Loucy (cell line): ENCODE measurements at regions not wholly inside any gene's neighbourhood (a gene's known extent, or its start where the extent isn't known, plus 50 kb on each side); places are given as distances from the start of the nearest gene placed in this dataset.

Source experiments
- H2AFZ ChIP-seq: fragments of 200-600 bp; sonication (generic); 2 replicates; pipeline ENCODE4 v1.6.0; 2016; ENCODE audit warnings: antibody characterized with exemption, mild to moderate bottlenecking, low read length, moderate library complexity
- H3F3A ChIP-seq: fragments of 200-600 bp; 2 replicates; pipeline ENCODE4 v1.6.0; 2016; ENCODE audit warnings: antibody characterized with exemption, low read depth, mild to moderate bottlenecking
- H3K27me3 ChIP-seq: fragments of 200-600 bp; sonication (generic); 2 replicates; pipeline ENCODE4 v1.6.1; 2014; ENCODE audit warnings: low read length, mild to moderate bottlenecking; ENCODE audit not compliant: insufficient read depth, poor library complexity, severe bottlenecking
- H3K36me3 ChIP-seq: fragments of 200-600 bp; sonication (generic); 2 replicates; pipeline ENCODE4 v1.6.1; 2016; ENCODE audit warnings: low read length; ENCODE audit not compliant: insufficient read depth
- H3K4me1 ChIP-seq: fragments of 200-600 bp; sonication (generic); 2 replicates; pipeline ENCODE4 v1.5.1; 2014; ENCODE audit warnings: low read length, mild to moderate bottlenecking; ENCODE audit not compliant: insufficient read depth, poor library complexity, severe bottlenecking
- H3K4me2 ChIP-seq: fragments of 200-600 bp; sonication (generic); 2 replicates; pipeline ENCODE4 v1.6.0; 2014; ENCODE audit warnings: antibody characterized with exemption, low read length, low read depth, mild to moderate bottlenecking; ENCODE audit not compliant: poor library complexity, severe bottlenecking
- H3K4me3 ChIP-seq: fragments of 200-600 bp; sonication (generic); 2 replicates; pipeline ENCODE4 v1.5.1; 2014; ENCODE audit warnings: low read length, mild to moderate bottlenecking, mixed read lengths; ENCODE audit not compliant: poor library complexity, severe bottlenecking
- H3K79me2 ChIP-seq: fragments of 200-600 bp; sonication (generic); 2 replicates; pipeline ENCODE4 v1.6.1; 2014; ENCODE audit warnings: low read length; ENCODE audit not compliant: insufficient read depth
- H3K9ac ChIP-seq: fragments of 200-600 bp; sonication (generic); 2 replicates; pipeline ENCODE4 v1.6.0; 2014; ENCODE audit warnings: mild to moderate bottlenecking, low read depth, low read length, moderate library complexity; ENCODE audit not compliant: poor library complexity, severe bottlenecking
- H3K9me2 ChIP-seq: fragments of 200-600 bp; sonication (generic); replicated peaks from 2 replicates; pipeline ENCODE4 v1.6.1; 2016; ENCODE audit warnings: low read depth, low read length, mixed read lengths
- H3K9me3 ChIP-seq: fragments of 200-600 bp; sonication (generic); 2 replicates; pipeline ENCODE4 v1.6.1; 2014; ENCODE audit warnings: mild to moderate bottlenecking, antibody characterized with exemption, low read length, low read depth; ENCODE audit not compliant: insufficient read depth
- H4K20me1 ChIP-seq: fragments of 200-600 bp; sonication (generic); 2 replicates; pipeline ENCODE4 v1.6.0; 2014; ENCODE audit warnings: antibody characterized with exemption, low read length, mild to moderate bottlenecking; ENCODE audit not compliant: insufficient read depth, poor library complexity, severe bottlenecking
- CTCF ChIP-seq: fragments of 200-600 bp; sonication (generic); conservative IDR thresholded peaks from 2 replicates; pipeline ENCODE4 v1.5.1; 2014; ENCODE audit warnings: mild to moderate bottlenecking, antibody characterized with exemption, low read length
- EZH2phosphoT487 ChIP-seq: fragments of 200-600 bp; IDR thresholded peaks from 2 replicates; pipeline ENCODE4 v1.6.1; 2018; ENCODE audit warnings: antibody characterized with exemption, mild to moderate bottlenecking, moderate library complexity, borderline replicate concordance

- no peaks in the 10 kb centered on the region for H3K36me3 ChIP-seq
- no peaks in the 10 kb centered on the region for H3K9me3 ChIP-seq
- no peak overlapping the region for H3K4me2 ChIP-seq
- no peaks in the 10 kb centered on the region for H3K9me2 ChIP-seq
- no peak overlapping the region for H2AFZ ChIP-seq
- TF ChIP-seq CTCF, result no peak
- TF ChIP-seq EZH2phosphoT487, result no peak
- no peaks in the 10 kb centered on the region for H3K27me3 ChIP-seq
- H3F3A ChIP-seq, result no peaks in the 10 kb centered on the region
- H3K79me2 ChIP-seq, result no peaks in the 10 kb centered on the region
- no peak overlapping the region for H3K4me3 ChIP-seq
- H4K20me1 ChIP-seq, result no peaks in the 10 kb centered on the region
- H3K4me1 ChIP-seq, result no peaks in the 10 kb centered on the region
- no peak overlapping the region for H3K9ac ChIP-seq
These were observed 122.9 kb upstream of the DDX18 start for GRCh38 chr2:117691595-117691994.

- H3K36me3 ChIP-seq, result no peaks in the 10 kb centered on the region
- H3K4me1 ChIP-seq, result no peaks in the 10 kb centered on the region
- no peak overlapping the region for H3K9ac ChIP-seq
- H3F3A ChIP-seq, result no peaks in the 10 kb centered on the region
- no peaks in the 10 kb centered on the region for H3K9me3 ChIP-seq
- H3K4me2 ChIP-seq, result no peak overlapping the region
- H2AFZ ChIP-seq, result no peak overlapping the region
- no peaks in the 10 kb centered on the region for H3K79me2 ChIP-seq
- H3K4me3 ChIP-seq, result no peak overlapping the region
- no peaks in the 10 kb centered on the region for H3K9me2 ChIP-seq
- no peak for TF ChIP-seq EZH2phosphoT487
- no peak for TF ChIP-seq CTCF
- no peaks in the 10 kb centered on the region for H4K20me1 ChIP-seq
- no peaks in the 10 kb centered on the region for H3K27me3 ChIP-seq
These were observed 122.3 kb upstream of the DDX18 start for GRCh38 chr2:117692001-117692763.

- no peaks in the 10 kb centered on the region for H3K4me1 ChIP-seq
- H3K79me2 ChIP-seq, result no peaks in the 10 kb centered on the region
- H3K9me2 ChIP-seq, result no peaks in the 10 kb centered on the region
- H4K20me1 ChIP-seq, result no peaks in the 10 kb centered on the region
- H3K9me3 ChIP-seq, result no peaks in the 10 kb centered on the region
- H3K9ac ChIP-seq, result no peak overlapping the region
- H3K4me2 ChIP-seq, result no peak overlapping the region
- no peak overlapping the region for H2AFZ ChIP-seq
- H3K36me3 ChIP-seq, result no peaks in the 10 kb centered on the region
- H3F3A ChIP-seq, result no peaks in the 10 kb centered on the region
- no peak for TF ChIP-seq CTCF
- no peak for TF ChIP-seq EZH2phosphoT487
- H3K4me3 ChIP-seq, result no peak overlapping the region
- no peaks in the 10 kb centered on the region for H3K27me3 ChIP-seq
These were observed 121.3 kb upstream of the DDX18 start for GRCh38 chr2:117693154-117693553.
